ENCODE measurements at regions not wholly inside any gene's neighbourhood (a gene's known extent, or its start where the extent isn't known, plus 50 kb on each side); places are given as distances from the start of the nearest gene placed in this dataset.

GRCh38 chr9:90259311-90260246 is 383.0 kb downstream of the DIRAS2 start:
- DNase-seq (ENCODE audit: low read depth) = no peak
- H3K4me3 ChIP-seq (ENCODE audit: control insufficient read depth, low read depth, low read length) = no peak overlapping the region
- TF ChIP-seq CTCF (IDR thresholded peaks at IDR 0.05; ENCODE audit: control insufficient read depth, insufficient read depth, low read depth, low read length, missing control alignments) = no peak

GRCh38 chr9:90261698-90262097 is 380.9 kb downstream of the DIRAS2 start:
- DNase-seq (ENCODE audit: low read depth) = no peak
- no peak for TF ChIP-seq CTCF (IDR thresholded peaks at IDR 0.05; ENCODE audit: control insufficient read depth, insufficient read depth, low read depth, low read length, missing control alignments)
- no peak overlapping the region for H3K4me3 ChIP-seq (ENCODE audit: control insufficient read depth, low read depth, low read length)

- TF ChIP-seq CTCF (IDR thresholded peaks at IDR 0.05; ENCODE audit: control insufficient read depth, insufficient read depth, low read depth, low read length, missing control alignments) = no peak
- no peak overlapping the region for H3K4me3 ChIP-seq (ENCODE audit: control insufficient read depth, low read depth, low read length)
- no peak for DNase-seq (ENCODE audit: low read depth)
Observed at GRCh38 chr9:90268613-90269012, 374.0 kb downstream of the DIRAS2 start.

- DNase-seq (ENCODE audit: low read depth) = no peak
Observed at GRCh38 chr9:90271707-90272106, 370.9 kb downstream of the DIRAS2 start.

GRCh38 chr9:90274725-90275124 is 367.9 kb downstream of the DIRAS2 start:
- TF ChIP-seq CTCF (IDR thresholded peaks at IDR 0.05; ENCODE audit: control insufficient read depth, insufficient read depth, low read depth, low read length, missing control alignments) = no peak
- H3K4me3 ChIP-seq (ENCODE audit: control insufficient read depth, low read depth, low read length) = no peak overlapping the region
- DNase-seq (ENCODE audit: low read depth) = no peak

More at GRCh38 chr9:90271707-90272106, 370.9 kb downstream of the DIRAS2 start:
- H3K4me3 ChIP-seq (ENCODE audit: control insufficient read depth, low read depth, low read length) = no peak overlapping the region
- TF ChIP-seq CTCF (IDR thresholded peaks at IDR 0.05; ENCODE audit: control insufficient read depth, insufficient read depth, low read depth, low read length, missing control alignments) = no peak

GRCh38 chr9:90285946-90286345 is 356.7 kb downstream of the DIRAS2 start:
- TF ChIP-seq CTCF (IDR thresholded peaks at IDR 0.05; ENCODE audit: control insufficient read depth, insufficient read depth, low read depth, low read length, missing control alignments) = no peak
- no peak overlapping the region for H3K4me3 ChIP-seq (ENCODE audit: control insufficient read depth, low read depth, low read length)
- DNase-seq (ENCODE audit: low read depth) = no peak
